ENCODE measurements at regions not wholly inside any gene's neighbourhood (a gene's known extent, or its start where the extent isn't known, plus 50 kb on each side); places are given as distances from the start of the nearest gene placed in this dataset.

GRCh38 chr10:108184114-108184513, 1019.6 kb upstream of the SORCS1 start:
- DNase-seq (ENCODE audit: extremely low spot score), result no peak
- TF ChIP-seq POLR2AphosphoS5 (IDR thresholded peaks at IDR 0.05) (no peak), POLR2A (IDR thresholded peaks at IDR 0.05; ENCODE audit: low read depth) (no peak), EP300 (IDR thresholded peaks at IDR 0.05) (no peak), CTCF (IDR thresholded peaks at IDR 0.05) (no peak)
- Histone ChIP-seq H3K4me1 (no peaks in the 10 kb centered on the region), H3K36me3 (no peaks in the 10 kb centered on the region), H3K4me3 (no peak overlapping the region), H3K27me3 (no peaks in the 10 kb centered on the region), H3K9me3 (no peaks in the 10 kb centered on the region), H3K27ac (replicated peaks in 1 of 4) (no peak overlapping the region)
- intact Hi-C loops (cut with DNase I), result no loop called here
- WGBS, result 54% methylated on average over 1 of the region's 1 CpG

GRCh38 chr10:108180878-108181277, 1016.4 kb upstream of the SORCS1 start:
- no peak overlapping the region for H3K27ac ChIP-seq (replicated peaks in 1 of 4)
- intact Hi-C loops (cut with DNase I), result no loop called here
- H3K4me1 ChIP-seq, result no peaks in the 10 kb centered on the region
- TF ChIP-seq POLR2AphosphoS5 (IDR thresholded peaks at IDR 0.05) (no peak), CTCF (IDR thresholded peaks at IDR 0.05) (no peak), POLR2A (IDR thresholded peaks at IDR 0.05; ENCODE audit: low read depth) (no peak), EP300 (IDR thresholded peaks at IDR 0.05) (no peak)
- no peaks in the 10 kb centered on the region for H3K9me3 ChIP-seq
- no peaks in the 10 kb centered on the region for H3K27me3 ChIP-seq
- WGBS, result 73% methylated on average over 2 of the region's 2 CpGs
- no peak for DNase-seq (ENCODE audit: extremely low spot score)
- no peaks in the 10 kb centered on the region for H3K36me3 ChIP-seq
- no peak overlapping the region for H3K4me3 ChIP-seq

GRCh38 chr10:108169846-108170245, 1005.3 kb upstream of the SORCS1 start:
- TF ChIP-seq EP300 (IDR thresholded peaks at IDR 0.05), result no peak
- no peak for TF ChIP-seq POLR2AphosphoS5 (IDR thresholded peaks at IDR 0.05)
- no peak for TF ChIP-seq POLR2A (IDR thresholded peaks at IDR 0.05; ENCODE audit: low read depth)
- TF ChIP-seq CTCF (IDR thresholded peaks at IDR 0.05), result no peak
- no peaks in the 10 kb centered on the region for H3K4me1 ChIP-seq
- H3K36me3 ChIP-seq, result no peaks in the 10 kb centered on the region
- 60% methylated on average over 1 of the region's 1 CpG for WGBS
- intact Hi-C loops (cut with DNase I), result no loop called here
- H3K9me3 ChIP-seq, result no peaks in the 10 kb centered on the region
- no peak overlapping the region for H3K27ac ChIP-seq (replicated peaks in 1 of 4)
- DNase-seq (ENCODE audit: extremely low spot score), result no peak
- H3K4me3 ChIP-seq, result no peak overlapping the region
- no peaks in the 10 kb centered on the region for H3K27me3 ChIP-seq

GRCh38 chr10:108167766-108168165, 1003.3 kb upstream of the SORCS1 start:
- WGBS, result 93% methylated on average over 2 of the region's 2 CpGs
- DNase-seq (ENCODE audit: extremely low spot score), result no peak
- TF ChIP-seq POLR2AphosphoS5 (IDR thresholded peaks at IDR 0.05) (no peak), CTCF (IDR thresholded peaks at IDR 0.05) (no peak)
- no peaks in the 10 kb centered on the region for H3K27me3 ChIP-seq
- no peaks in the 10 kb centered on the region for H3K4me1 ChIP-seq
- no peaks in the 10 kb centered on the region for H3K9me3 ChIP-seq
- H3K36me3 ChIP-seq, result no peaks in the 10 kb centered on the region
- H3K27ac ChIP-seq (replicated peaks in 1 of 4), result no peak overlapping the region
- intact Hi-C loops (cut with DNase I), result no loop called here
- no peak overlapping the region for H3K4me3 ChIP-seq

- intact Hi-C loops (cut with DNase I), result no loop called here
- no peaks in the 10 kb centered on the region for H3K4me1 ChIP-seq
- H3K9me3 ChIP-seq, result no peaks in the 10 kb centered on the region
- no peaks in the 10 kb centered on the region for H3K27me3 ChIP-seq
- no peaks in the 10 kb centered on the region for H3K36me3 ChIP-seq
- no peak for TF ChIP-seq CTCF (IDR thresholded peaks at IDR 0.05)
- TF ChIP-seq POLR2AphosphoS5 (IDR thresholded peaks at IDR 0.05), result no peak
- TF ChIP-seq POLR2A (IDR thresholded peaks at IDR 0.05; ENCODE audit: low read depth), result no peak
- no peak for TF ChIP-seq EP300 (IDR thresholded peaks at IDR 0.05)
- H3K4me3 ChIP-seq, result no peak overlapping the region
- WGBS, result 84% methylated on average over 7 of the region's 7 CpGs
- no peak for DNase-seq (ENCODE audit: extremely low spot score)
- no peak overlapping the region for H3K27ac ChIP-seq (replicated peaks in 1 of 4)
These were observed 1001.9 kb upstream of the SORCS1 start for GRCh38 chr10:108166401-108166800.
